Suprapubic skin (tissue), 4 donors: ENCODE measurements at regions not wholly inside any gene's neighbourhood (a gene's known extent, or its start where the extent isn't known, plus 50 kb on each side); places are given as distances from the start of the nearest gene placed in this dataset.

ENCODE experiments used
- EP300 ChIP-seq: sonication (generic); formaldehyde crosslinking; IDR thresholded peaks from one replicate; pipeline ENCODE4 v1.6.1; 2017; ENCODE audit warnings: antibody characterized with exemption
- POLR2A ChIP-seq, 2 donors: fragments of 450-650 bp; IDR thresholded peaks; one replicate each; pipeline ENCODE4 v1.6.1; 2017; ENCODE audit warnings: antibody characterized with exemption in 2 of 2, mild to moderate bottlenecking in 2 of 2, moderate library complexity in 2 of 2
- POLR2AphosphoS5 ChIP-seq, 3 donors: sonication (generic); formaldehyde crosslinking; IDR thresholded peaks; one replicate each; pipeline ENCODE4 v1.6.1; 2017; ENCODE audit warnings: antibody characterized with exemption in 3 of 3
- TF ChIP-seq, protein P1 (sequence below), 2 donors: fragments of 200-600 bp in 1 of 2; fragments of 450-650 bp in 1 of 2; sonication (generic) in 1 of 2; IDR thresholded peaks; one replicate each; pipeline ENCODE4 v1.5.1; 2016 to 2019; ENCODE audit warnings: antibody characterized with exemption in 2 of 2, mild to moderate bottlenecking in 1 of 2, moderate library complexity in 1 of 2

DNA sequence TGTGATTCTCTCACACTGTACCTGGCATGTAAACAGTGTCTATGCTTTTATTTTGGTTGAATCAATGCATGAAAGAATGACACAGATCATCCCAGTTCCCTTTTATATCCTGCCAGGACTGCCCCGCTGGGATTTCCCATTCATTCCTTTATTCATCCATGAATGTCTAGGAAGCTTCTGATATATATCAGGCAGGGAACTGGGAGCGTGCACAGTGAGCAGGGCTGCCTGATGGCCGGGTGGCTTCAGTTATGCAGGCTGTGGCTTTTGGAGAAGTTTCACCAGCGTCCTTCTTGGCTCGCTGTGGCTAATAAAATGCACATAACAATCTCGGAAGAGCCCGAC lies 789.0 kb downstream of the TBC1D22A start:
- TF ChIP-seq, protein P1, sequence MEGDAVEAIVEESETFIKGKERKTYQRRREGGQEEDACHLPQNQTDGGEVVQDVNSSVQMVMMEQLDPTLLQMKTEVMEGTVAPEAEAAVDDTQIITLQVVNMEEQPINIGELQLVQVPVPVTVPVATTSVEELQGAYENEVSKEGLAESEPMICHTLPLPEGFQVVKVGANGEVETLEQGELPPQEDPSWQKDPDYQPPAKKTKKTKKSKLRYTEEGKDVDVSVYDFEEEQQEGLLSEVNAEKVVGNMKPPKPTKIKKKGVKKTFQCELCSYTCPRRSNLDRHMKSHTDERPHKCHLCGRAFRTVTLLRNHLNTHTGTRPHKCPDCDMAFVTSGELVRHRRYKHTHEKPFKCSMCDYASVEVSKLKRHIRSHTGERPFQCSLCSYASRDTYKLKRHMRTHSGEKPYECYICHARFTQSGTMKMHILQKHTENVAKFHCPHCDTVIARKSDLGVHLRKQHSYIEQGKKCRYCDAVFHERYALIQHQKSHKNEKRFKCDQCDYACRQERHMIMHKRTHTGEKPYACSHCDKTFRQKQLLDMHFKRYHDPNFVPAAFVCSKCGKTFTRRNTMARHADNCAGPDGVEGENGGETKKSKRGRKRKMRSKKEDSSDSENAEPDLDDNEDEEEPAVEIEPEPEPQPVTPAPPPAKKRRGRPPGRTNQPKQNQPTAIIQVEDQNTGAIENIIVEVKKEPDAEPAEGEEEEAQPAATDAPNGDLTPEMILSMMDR (IDR thresholded peaks at IDR 0.05): no peak
- TF ChIP-seq POLR2A (IDR thresholded peaks at IDR 0.05) (no peak), POLR2AphosphoS5 (IDR thresholded peaks at IDR 0.05) (no peak), EP300 (no peak)
